ENCODE measurements at regions not wholly inside any gene's neighbourhood (a gene's known extent, or its start where the extent isn't known, plus 50 kb on each side); places are given as distances from the start of the nearest gene placed in this dataset.
"Not testable (repeated sequence)": the region's sequence is repeated elsewhere in the genome, so short reads cannot be mapped to it uniquely, and the experiment has no call there.

DNA sequence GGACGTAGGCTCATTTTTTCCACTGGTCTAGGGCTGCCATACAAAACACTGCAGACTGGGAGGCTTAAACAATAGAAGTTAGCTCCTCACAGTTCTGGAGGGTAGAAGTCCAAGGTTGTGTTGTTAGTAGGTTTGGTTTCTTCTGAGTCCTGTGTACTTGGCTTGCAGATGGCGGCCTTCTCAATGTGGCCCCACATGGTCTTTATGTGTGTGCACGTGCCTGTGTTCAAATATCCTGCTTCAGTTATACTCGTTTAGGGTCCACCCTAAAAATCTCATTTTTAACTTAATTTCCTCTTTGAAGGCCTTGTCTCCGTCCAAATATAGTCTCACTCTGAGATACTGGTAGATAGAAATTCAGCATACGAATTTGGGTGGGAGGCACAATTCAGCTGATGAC, 542.4 kb downstream of the HAPSTR1 start (continued):
- TF ChIP-seq, protein P1, sequence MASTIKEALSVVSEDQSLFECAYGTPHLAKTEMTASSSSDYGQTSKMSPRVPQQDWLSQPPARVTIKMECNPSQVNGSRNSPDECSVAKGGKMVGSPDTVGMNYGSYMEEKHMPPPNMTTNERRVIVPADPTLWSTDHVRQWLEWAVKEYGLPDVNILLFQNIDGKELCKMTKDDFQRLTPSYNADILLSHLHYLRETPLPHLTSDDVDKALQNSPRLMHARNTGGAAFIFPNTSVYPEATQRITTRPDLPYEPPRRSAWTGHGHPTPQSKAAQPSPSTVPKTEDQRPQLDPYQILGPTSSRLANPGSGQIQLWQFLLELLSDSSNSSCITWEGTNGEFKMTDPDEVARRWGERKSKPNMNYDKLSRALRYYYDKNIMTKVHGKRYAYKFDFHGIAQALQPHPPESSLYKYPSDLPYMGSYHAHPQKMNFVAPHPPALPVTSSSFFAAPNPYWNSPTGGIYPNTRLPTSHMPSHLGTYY (CRISPR knock-in tag; IDR thresholded peaks at IDR 0.05): no peak
- no peak for TF ChIP-seq USF2 (CRISPR knock-in tag; IDR thresholded peaks at IDR 0.05)
- TF ChIP-seq PRRX2 (CRISPR knock-in tag; IDR thresholded peaks at IDR 0.05): no peak
- TF ChIP-seq, protein P2, sequence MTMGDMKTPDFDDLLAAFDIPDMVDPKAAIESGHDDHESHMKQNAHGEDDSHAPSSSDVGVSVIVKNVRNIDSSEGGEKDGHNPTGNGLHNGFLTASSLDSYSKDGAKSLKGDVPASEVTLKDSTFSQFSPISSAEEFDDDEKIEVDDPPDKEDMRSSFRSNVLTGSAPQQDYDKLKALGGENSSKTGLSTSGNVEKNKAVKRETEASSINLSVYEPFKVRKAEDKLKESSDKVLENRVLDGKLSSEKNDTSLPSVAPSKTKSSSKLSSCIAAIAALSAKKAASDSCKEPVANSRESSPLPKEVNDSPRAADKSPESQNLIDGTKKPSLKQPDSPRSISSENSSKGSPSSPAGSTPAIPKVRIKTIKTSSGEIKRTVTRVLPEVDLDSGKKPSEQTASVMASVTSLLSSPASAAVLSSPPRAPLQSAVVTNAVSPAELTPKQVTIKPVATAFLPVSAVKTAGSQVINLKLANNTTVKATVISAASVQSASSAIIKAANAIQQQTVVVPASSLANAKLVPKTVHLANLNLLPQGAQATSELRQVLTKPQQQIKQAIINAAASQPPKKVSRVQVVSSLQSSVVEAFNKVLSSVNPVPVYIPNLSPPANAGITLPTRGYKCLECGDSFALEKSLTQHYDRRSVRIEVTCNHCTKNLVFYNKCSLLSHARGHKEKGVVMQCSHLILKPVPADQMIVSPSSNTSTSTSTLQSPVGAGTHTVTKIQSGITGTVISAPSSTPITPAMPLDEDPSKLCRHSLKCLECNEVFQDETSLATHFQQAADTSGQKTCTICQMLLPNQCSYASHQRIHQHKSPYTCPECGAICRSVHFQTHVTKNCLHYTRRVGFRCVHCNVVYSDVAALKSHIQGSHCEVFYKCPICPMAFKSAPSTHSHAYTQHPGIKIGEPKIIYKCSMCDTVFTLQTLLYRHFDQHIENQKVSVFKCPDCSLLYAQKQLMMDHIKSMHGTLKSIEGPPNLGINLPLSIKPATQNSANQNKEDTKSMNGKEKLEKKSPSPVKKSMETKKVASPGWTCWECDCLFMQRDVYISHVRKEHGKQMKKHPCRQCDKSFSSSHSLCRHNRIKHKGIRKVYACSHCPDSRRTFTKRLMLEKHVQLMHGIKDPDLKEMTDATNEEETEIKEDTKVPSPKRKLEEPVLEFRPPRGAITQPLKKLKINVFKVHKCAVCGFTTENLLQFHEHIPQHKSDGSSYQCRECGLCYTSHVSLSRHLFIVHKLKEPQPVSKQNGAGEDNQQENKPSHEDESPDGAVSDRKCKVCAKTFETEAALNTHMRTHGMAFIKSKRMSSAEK (CRISPR knock-in tag; IDR thresholded peaks at IDR 0.05; ENCODE audit: borderline replicate concordance): no peak
- no peak for TF ChIP-seq HMGA2 (CRISPR knock-in tag; IDR thresholded peaks at IDR 0.05)
- TF ChIP-seq E2F1 (CRISPR knock-in tag; IDR thresholded peaks at IDR 0.05): no peak

DNA sequence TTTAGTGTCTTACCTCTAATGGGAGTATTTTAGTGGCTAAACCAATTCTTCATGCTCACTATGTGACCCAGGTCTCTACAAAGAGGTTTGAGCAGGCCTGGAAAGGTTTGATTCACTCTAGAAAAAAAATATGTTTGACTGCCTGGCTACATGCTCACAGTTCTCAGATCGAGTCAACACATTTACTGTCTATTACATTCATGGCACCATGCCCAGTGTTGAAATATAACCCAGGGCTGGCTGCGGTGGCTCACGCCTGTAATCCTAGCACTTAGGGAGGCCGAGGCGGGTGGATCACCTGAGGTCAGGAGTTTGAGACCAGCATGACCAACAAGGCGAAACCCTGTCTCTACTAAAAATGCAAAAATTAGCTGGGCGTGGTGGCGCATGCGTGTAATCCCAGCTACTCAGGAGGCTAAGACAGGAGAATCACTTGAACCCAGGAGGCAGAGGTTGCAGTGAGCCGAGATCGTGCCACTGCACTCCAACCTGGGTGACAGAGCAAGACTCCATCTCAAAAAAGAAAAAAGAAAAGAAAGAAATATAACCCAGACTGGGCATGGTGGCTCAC, 543.8 kb downstream of the HAPSTR1 start:
- H3K4me3 Mint-ChIP-seq; H3K27ac Mint-ChIP-seq; H3K4me1 Mint-ChIP-seq; ATAC-seq; DNase-seq (ENCODE audit: low spot score); POLR2A ChIA-PET; H3K27me3 Mint-ChIP-seq (ENCODE audit: low read depth): not testable (repeated sequence)
- peaks cover 29% of the 10 kb centered on the region for H3K9me3 Mint-ChIP-seq
- CTCF ChIA-PET: interaction anchor here (0.7 to 1.1 kb wide), 2 partner anchors 13 to 272 kb away, joined by 3 read pairs; no protein-coding TSS in a partner anchor
- peaks cover 26% of the 10 kb centered on the region for H3K36me3 Mint-ChIP-seq

- ChIA-PET POLR2A (no interaction called here), CTCF (interaction anchor here (0.6 to 1.4 kb wide), 2 partner anchors 175 to 479 kb away, joined by 3 to 5 read pairs; no protein-coding TSS in a partner anchor)
- Mint-ChIP-seq H3K4me1 (peaks cover 30% of the 10 kb centered on the region), H3K4me3 (no peak overlapping the region), H3K9me3 (peaks cover 4% of the 10 kb centered on the region), H3K36me3 (no peaks in the 10 kb centered on the region), H3K27ac (no peak overlapping the region), H3K27me3 (ENCODE audit: low read depth) (no peaks in the 10 kb centered on the region)
- TF ChIP-seq TCF7 (CRISPR knock-in tag; IDR thresholded peaks at IDR 0.05; ENCODE audit: low read depth) (no peak), ZNF512 (CRISPR knock-in tag; IDR thresholded peaks at IDR 0.05; ENCODE audit: borderline replicate concordance) (no peak), AR (CRISPR knock-in tag; IDR thresholded peaks at IDR 0.05) (no peak), ZNF232 (CRISPR knock-in tag; IDR thresholded peaks at IDR 0.05) (no peak), RELA (CRISPR knock-in tag; IDR thresholded peaks at IDR 0.05; ENCODE audit: borderline replicate concordance) (no peak), HMGA2 (CRISPR knock-in tag; IDR thresholded peaks at IDR 0.05) (no peak), ELF4 (CRISPR knock-in tag; IDR thresholded peaks at IDR 0.05; ENCODE audit: low read depth) (no peak), GRHL2 (CRISPR knock-in tag; IDR thresholded peaks at IDR 0.05; ENCODE audit: insufficient replicate concordance, severe bottlenecking) (no peak), SMAD3 (CRISPR knock-in tag; IDR thresholded peaks at IDR 0.05; ENCODE audit: borderline replicate concordance) (no peak), EMX1 (CRISPR knock-in tag; IDR thresholded peaks at IDR 0.05) (no peak), NFE2L1 (CRISPR knock-in tag; IDR thresholded peaks at IDR 0.05) (no peak), ATF1 (CRISPR knock-in tag; IDR thresholded peaks at IDR 0.05) (no peak)
- TF ChIP-seq, protein P3, sequence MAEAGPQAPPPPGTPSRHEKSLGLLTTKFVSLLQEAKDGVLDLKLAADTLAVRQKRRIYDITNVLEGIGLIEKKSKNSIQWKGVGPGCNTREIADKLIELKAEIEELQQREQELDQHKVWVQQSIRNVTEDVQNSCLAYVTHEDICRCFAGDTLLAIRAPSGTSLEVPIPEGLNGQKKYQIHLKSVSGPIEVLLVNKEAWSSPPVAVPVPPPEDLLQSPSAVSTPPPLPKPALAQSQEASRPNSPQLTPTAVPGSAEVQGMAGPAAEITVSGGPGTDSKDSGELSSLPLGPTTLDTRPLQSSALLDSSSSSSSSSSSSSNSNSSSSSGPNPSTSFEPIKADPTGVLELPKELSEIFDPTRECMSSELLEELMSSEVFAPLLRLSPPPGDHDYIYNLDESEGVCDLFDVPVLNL (CRISPR knock-in tag; IDR thresholded peaks at IDR 0.05; ENCODE audit: borderline replicate concordance, low read depth): no peak
- ATAC-seq (no peak), DNase-seq (ENCODE audit: low spot score) (no peak)
Observed at GRCh38 chr16:9644258-9644657, 538.0 kb downstream of the GRIN2A start.

Measured in WTC11 (cell line).